ENCODE measurements at regions not wholly inside any gene's neighbourhood (a gene's known extent, or its start where the extent isn't known, plus 50 kb on each side); places are given as distances from the start of the nearest gene placed in this dataset.

- H3K36me3 Mint-ChIP-seq, result no peaks in the 10 kb centered on the region
- no peaks in the 10 kb centered on the region for H3K27me3 Mint-ChIP-seq
- H3K9me3 Mint-ChIP-seq, result no peaks in the 10 kb centered on the region
- intact Hi-C loops (cut with micrococcal nuclease), result no loop called here
- ChIA-PET POLR2A (no interaction called here), CTCF (no interaction called here)
- DNase-seq, result no peak
- no peaks in the 10 kb centered on the region for H3K4me1 Mint-ChIP-seq (ENCODE audit: low read depth)
- H3K4me3 Mint-ChIP-seq, result no peak overlapping the region
- H3K27ac Mint-ChIP-seq, result no peak overlapping the region
Observed at GRCh38 chr5:167831754-167832504, 459.5 kb upstream of the WWC1 start.

GRCh38 chr5:167832609-167833008 is 458.8 kb upstream of the WWC1 start:
- Mint-ChIP-seq H3K27ac (no peak overlapping the region), H3K4me1 (ENCODE audit: low read depth) (no peaks in the 10 kb centered on the region), H3K27me3 (no peaks in the 10 kb centered on the region), H3K36me3 (no peaks in the 10 kb centered on the region), H3K4me3 (no peak overlapping the region), H3K9me3 (no peaks in the 10 kb centered on the region)
- intact Hi-C loops (cut with micrococcal nuclease), result no loop called here
- ChIA-PET POLR2A (no interaction called here), CTCF (no interaction called here)
- no peak for DNase-seq

GRCh38 chr5:167833456-167833855 is 458.0 kb upstream of the WWC1 start:
- H3K9me3 Mint-ChIP-seq, result no peaks in the 10 kb centered on the region
- H3K27me3 Mint-ChIP-seq, result no peaks in the 10 kb centered on the region
- no peaks in the 10 kb centered on the region for H3K4me1 Mint-ChIP-seq (ENCODE audit: low read depth)
- ChIA-PET POLR2A (no interaction called here), CTCF (no interaction called here)
- DNase-seq, result no peak
- no peak overlapping the region for H3K27ac Mint-ChIP-seq
- no peak overlapping the region for H3K4me3 Mint-ChIP-seq
- intact Hi-C loops (cut with micrococcal nuclease), result no loop called here
- no peaks in the 10 kb centered on the region for H3K36me3 Mint-ChIP-seq

DNA sequence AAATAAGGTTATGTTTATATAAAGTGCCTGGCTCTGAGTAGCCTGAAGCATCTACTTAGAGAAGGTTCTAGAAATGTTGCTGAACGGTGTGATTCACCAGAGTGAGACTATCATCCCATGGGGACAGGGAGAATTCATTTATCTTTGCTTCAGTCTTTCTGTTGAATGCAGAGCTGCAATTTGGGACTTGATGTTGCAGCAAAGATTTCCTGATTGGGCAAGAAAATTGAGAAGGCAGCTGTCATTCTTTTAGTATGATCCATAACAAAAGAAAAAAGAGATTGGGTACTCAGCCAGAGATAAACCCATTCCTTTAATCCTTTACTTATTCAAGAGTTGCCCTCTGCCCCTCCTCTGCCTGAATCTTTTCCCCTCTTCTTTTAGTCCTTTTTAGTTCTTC is 456.3 kb upstream of the WWC1 start:
- Mint-ChIP-seq H3K4me1 (ENCODE audit: low read depth) (no peaks in the 10 kb centered on the region), H3K27ac (no peak overlapping the region), H3K9me3 (no peaks in the 10 kb centered on the region), H3K4me3 (no peak overlapping the region), H3K27me3 (no peaks in the 10 kb centered on the region), H3K36me3 (no peaks in the 10 kb centered on the region)
- ChIA-PET POLR2A (no interaction called here), CTCF (no interaction called here)
- DNase-seq, result no peak
- intact Hi-C loops (cut with micrococcal nuclease), result no loop called here

DNA sequence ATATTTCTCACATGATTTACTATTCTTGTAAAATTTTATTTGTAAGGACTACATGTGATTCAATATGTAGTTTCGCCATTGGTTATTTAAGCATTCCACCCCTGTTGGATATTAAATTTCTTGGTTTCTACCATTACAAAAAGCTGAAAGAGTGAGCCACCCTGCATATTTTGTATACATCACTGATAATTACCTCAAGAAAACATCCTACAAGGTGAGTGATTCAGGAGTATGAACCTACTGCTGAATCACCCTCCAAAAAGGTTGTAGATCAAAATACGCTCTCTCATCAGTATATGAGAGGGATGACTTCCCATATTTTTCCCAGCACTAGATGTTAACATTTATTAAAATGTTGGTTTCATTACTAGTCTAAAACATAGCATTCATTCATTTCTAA is 454.3 kb upstream of the WWC1 start:
- H3K36me3 Mint-ChIP-seq, result no peaks in the 10 kb centered on the region
- no peak overlapping the region for H3K27ac Mint-ChIP-seq
- no peaks in the 10 kb centered on the region for H3K27me3 Mint-ChIP-seq
- no peak for DNase-seq
- ChIA-PET POLR2A (no interaction called here), CTCF (no interaction called here)
- no peaks in the 10 kb centered on the region for H3K9me3 Mint-ChIP-seq
- intact Hi-C loops (cut with micrococcal nuclease), result no loop called here
- H3K4me3 Mint-ChIP-seq, result no peak overlapping the region
- H3K4me1 Mint-ChIP-seq (ENCODE audit: low read depth), result no peaks in the 10 kb centered on the region

DNA sequence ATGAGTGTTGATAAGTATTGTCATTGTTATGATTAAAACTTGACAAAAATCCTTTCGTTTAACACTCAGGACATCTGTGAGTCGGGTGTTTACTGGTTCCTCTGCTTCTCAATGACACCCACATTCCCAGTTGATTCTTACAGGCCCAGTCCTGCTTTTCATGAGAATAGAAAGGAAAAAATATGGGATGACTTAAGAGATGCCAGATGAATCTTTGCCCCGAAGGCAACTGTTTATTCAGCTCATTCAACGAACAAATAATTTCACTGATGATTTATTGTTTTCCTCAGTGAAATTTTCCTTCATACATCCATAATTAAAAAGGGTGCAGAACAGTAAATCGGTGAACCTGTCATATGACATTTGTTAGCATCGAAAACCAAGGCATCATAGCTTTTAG is 452.4 kb upstream of the WWC1 start:
- no peaks in the 10 kb centered on the region for H3K36me3 Mint-ChIP-seq
- H3K4me3 Mint-ChIP-seq, result no peak overlapping the region
- ChIA-PET CTCF (no interaction called here), POLR2A (no interaction called here)
- H3K9me3 Mint-ChIP-seq, result no peaks in the 10 kb centered on the region
- no peak for DNase-seq
- H3K4me1 Mint-ChIP-seq (ENCODE audit: low read depth), result no peaks in the 10 kb centered on the region
- no peaks in the 10 kb centered on the region for H3K27me3 Mint-ChIP-seq
- no peak overlapping the region for H3K27ac Mint-ChIP-seq
- intact Hi-C loops (cut with micrococcal nuclease), result no loop called here

DNA sequence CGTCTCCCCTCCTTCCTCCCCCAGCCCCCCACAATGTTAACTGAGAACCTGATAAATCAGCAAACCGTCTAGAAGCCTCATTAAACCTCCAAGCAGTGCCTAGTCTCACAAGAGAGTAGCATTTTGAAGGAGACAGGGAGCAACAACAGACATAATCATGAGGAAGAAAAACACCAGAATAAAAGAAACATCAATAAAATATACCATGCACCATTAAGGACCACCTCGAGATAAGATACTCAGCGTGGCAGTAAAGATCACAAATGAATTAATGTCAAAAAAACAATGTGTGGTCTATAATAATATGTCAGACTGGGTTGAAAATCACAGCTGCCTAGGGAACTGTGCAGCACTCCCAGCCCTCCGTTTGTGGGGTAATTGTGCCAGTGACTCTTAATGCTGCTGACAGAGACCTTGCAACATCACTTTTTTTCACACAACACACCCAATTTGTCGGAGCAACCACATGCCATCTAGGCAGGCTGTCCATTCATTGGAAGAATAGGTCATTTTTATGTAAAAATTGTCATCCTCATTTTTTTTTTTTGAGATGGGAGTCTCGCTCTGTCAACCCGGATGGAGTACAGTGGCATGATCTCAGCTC is 450.8 kb upstream of the WWC1 start:
- H3K27ac Mint-ChIP-seq, result no peak overlapping the region
- DNase-seq, result no peak
- H3K4me1 Mint-ChIP-seq (ENCODE audit: low read depth), result no peaks in the 10 kb centered on the region
- POLR2A ChIA-PET, result no interaction called here
- CTCF ChIA-PET, result interaction anchor here (0.6 kb wide), 1 partner anchor 1957 kb away, joined by 3 read pairs; no protein-coding TSS in a partner anchor
- intact Hi-C loops (cut with micrococcal nuclease), result no loop called here
- no peaks in the 10 kb centered on the region for H3K27me3 Mint-ChIP-seq
- no peaks in the 10 kb centered on the region for H3K9me3 Mint-ChIP-seq
- no peak overlapping the region for H3K4me3 Mint-ChIP-seq
- H3K36me3 Mint-ChIP-seq, result no peaks in the 10 kb centered on the region

GRCh38 chr5:167843881-167844572 is 447.4 kb upstream of the WWC1 start:
- Mint-ChIP-seq H3K27ac (no peak overlapping the region), H3K27me3 (no peaks in the 10 kb centered on the region), H3K9me3 (no peaks in the 10 kb centered on the region), H3K36me3 (no peaks in the 10 kb centered on the region), H3K4me3 (no peak overlapping the region), H3K4me1 (ENCODE audit: low read depth) (no peaks in the 10 kb centered on the region)
- intact Hi-C loops (cut with micrococcal nuclease), result no loop called here
- POLR2A ChIA-PET, result no interaction called here
- no peak for DNase-seq
- CTCF ChIA-PET, result no interaction called here

DNA sequence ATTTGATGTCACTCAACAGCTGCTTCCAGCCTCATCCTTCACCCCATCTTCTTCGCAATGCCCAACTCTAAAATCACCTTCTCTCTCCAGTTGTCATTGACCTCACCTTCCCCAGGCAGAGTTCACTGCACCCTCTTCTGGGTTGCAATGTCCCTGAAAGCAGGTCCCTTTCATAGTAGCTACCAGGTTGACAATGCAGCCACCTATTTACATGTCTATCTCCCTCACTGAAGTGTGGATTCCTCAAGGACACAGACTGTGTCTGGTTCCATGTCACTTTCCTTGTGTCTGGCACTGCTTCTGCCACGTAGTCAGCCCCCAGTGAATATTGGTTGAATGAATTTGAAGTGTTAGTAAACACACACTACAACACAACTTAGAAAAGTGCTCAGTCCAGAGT is 445.5 kb upstream of the WWC1 start:
- Mint-ChIP-seq H3K9me3 (no peaks in the 10 kb centered on the region), H3K4me1 (ENCODE audit: low read depth) (no peaks in the 10 kb centered on the region), H3K36me3 (no peaks in the 10 kb centered on the region), H3K27ac (no peak overlapping the region), H3K4me3 (no peak overlapping the region), H3K27me3 (no peaks in the 10 kb centered on the region)
- no peak for DNase-seq
- CTCF ChIA-PET, result no interaction called here
- intact Hi-C loops (cut with micrococcal nuclease), result no loop called here
- POLR2A ChIA-PET, result no interaction called here

- Mint-ChIP-seq H3K27ac (no peak overlapping the region), H3K4me1 (ENCODE audit: low read depth) (no peaks in the 10 kb centered on the region), H3K4me3 (no peak overlapping the region), H3K27me3 (no peaks in the 10 kb centered on the region), H3K9me3 (no peaks in the 10 kb centered on the region), H3K36me3 (no peaks in the 10 kb centered on the region)
- DNase-seq, result no peak
- intact Hi-C loops (cut with micrococcal nuclease), result no loop called here
- CTCF ChIA-PET, result no interaction called here
- POLR2A ChIA-PET, result no interaction called here
Observed at GRCh38 chr5:167849874-167850273, 441.6 kb upstream of the WWC1 start.

DNA sequence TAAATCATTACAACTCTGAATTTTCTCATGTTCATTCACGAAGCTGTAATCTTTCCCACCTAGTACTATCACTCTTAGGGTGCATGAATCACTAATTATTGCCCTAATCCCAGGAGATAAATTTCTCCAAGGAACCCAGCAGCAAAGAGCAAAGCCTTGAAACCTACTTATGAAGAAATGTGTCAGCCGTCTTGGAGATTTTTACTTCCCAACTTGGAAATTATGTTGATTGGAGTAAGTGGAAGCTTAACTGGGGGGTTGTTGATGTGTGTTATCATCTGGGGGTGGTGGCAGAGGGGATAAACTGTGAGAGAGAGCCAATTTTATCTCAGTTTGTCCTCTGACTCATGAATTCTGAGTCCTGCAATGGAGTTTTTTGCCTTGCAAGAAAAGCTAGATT is 440.5 kb upstream of the WWC1 start:
- no peaks in the 10 kb centered on the region for H3K4me1 Mint-ChIP-seq (ENCODE audit: low read depth)
- H3K27ac Mint-ChIP-seq, result no peak overlapping the region
- H3K36me3 Mint-ChIP-seq, result no peaks in the 10 kb centered on the region
- POLR2A ChIA-PET, result no interaction called here
- H3K27me3 Mint-ChIP-seq, result no peaks in the 10 kb centered on the region
- CTCF ChIA-PET, result no interaction called here
- no peak for DNase-seq
- no peak overlapping the region for H3K4me3 Mint-ChIP-seq
- H3K9me3 Mint-ChIP-seq, result no peaks in the 10 kb centered on the region
- intact Hi-C loops (cut with micrococcal nuclease), result no loop called here

- H3K36me3 Mint-ChIP-seq, result no peaks in the 10 kb centered on the region
- H3K4me1 Mint-ChIP-seq (ENCODE audit: low read depth), result no peaks in the 10 kb centered on the region
- DNase-seq, result no peak
- no peak overlapping the region for H3K4me3 Mint-ChIP-seq
- H3K27ac Mint-ChIP-seq, result no peak overlapping the region
- ChIA-PET CTCF (interaction anchor here (1.1 kb wide), 1 partner anchor 368 kb away, joined by 3 read pairs; no protein-coding TSS in a partner anchor), POLR2A (no interaction called here)
- H3K27me3 Mint-ChIP-seq, result no peaks in the 10 kb centered on the region
- intact Hi-C loops (cut with micrococcal nuclease), result no loop called here
- no peaks in the 10 kb centered on the region for H3K9me3 Mint-ChIP-seq
Observed at GRCh38 chr5:167851416-167851815, 440.0 kb upstream of the WWC1 start.

GRCh38 chr5:167852515-167852914 is 438.9 kb upstream of the WWC1 start:
- Mint-ChIP-seq H3K36me3 (no peaks in the 10 kb centered on the region), H3K4me1 (ENCODE audit: low read depth) (no peaks in the 10 kb centered on the region), H3K27me3 (no peaks in the 10 kb centered on the region), H3K9me3 (no peaks in the 10 kb centered on the region), H3K4me3 (no peak overlapping the region), H3K27ac (no peak overlapping the region)
- DNase-seq, result no peak
- ChIA-PET CTCF (interaction anchor here (1.1 kb wide), 1 partner anchor 367 kb away, joined by 3 read pairs; no protein-coding TSS in a partner anchor), POLR2A (no interaction called here)
- intact Hi-C loops (cut with micrococcal nuclease), result no loop called here
